ENCODE measurements at regions not wholly inside any gene's neighbourhood (a gene's known extent, or its start where the extent isn't known, plus 50 kb on each side); places are given as distances from the start of the nearest gene placed in this dataset.
"Not testable (repeated sequence)": the region's sequence is repeated elsewhere in the genome, so short reads cannot be mapped to it uniquely, and the experiment has no call there.

DNA sequence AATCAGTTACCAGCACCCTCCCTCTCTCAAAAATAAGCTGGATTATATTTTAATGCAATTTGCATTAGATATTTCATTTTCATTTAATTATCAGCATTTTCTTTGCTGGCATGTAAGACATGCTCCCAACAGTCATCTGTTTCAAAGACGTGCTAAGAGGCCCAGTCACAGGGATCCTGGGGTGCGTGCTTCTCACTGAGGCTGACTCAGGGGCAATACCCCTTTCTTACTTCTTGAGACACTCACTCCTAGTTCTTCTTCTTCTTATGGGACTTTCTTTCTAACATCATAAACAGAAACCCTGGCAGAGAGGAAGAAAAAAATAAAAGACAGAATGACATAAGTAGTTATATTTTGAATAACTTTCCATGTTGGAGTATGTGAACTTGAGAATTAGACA, 372.1 kb upstream of the MEX3C start:
- Histone ChIP-seq H3K27me3 (ENCODE audit: insufficient read depth, poor library complexity, severe bottlenecking) (peaks cover 5% of the 10 kb centered on the region), H3K4me3 (replicated peaks; ENCODE audit: insufficient read depth, low read length) (no peak overlapping the region), H3K27ac (replicated peaks) (no peak overlapping the region)
- no peak for DNase-seq (ENCODE audit: low read depth in 1 of 2, low spot score in 1 of 2)
- TF ChIP-seq SPI1 (IDR thresholded peaks at IDR 0.05; ENCODE audit: borderline replicate concordance, low read depth) (no peak), GABPA (IDR thresholded peaks at IDR 0.05; ENCODE audit: low read depth) (no peak), POLR2AphosphoS5 (IDR thresholded peaks at IDR 0.05; ENCODE audit: low read depth) (no peak)
- TF ChIP-seq, protein P1, sequence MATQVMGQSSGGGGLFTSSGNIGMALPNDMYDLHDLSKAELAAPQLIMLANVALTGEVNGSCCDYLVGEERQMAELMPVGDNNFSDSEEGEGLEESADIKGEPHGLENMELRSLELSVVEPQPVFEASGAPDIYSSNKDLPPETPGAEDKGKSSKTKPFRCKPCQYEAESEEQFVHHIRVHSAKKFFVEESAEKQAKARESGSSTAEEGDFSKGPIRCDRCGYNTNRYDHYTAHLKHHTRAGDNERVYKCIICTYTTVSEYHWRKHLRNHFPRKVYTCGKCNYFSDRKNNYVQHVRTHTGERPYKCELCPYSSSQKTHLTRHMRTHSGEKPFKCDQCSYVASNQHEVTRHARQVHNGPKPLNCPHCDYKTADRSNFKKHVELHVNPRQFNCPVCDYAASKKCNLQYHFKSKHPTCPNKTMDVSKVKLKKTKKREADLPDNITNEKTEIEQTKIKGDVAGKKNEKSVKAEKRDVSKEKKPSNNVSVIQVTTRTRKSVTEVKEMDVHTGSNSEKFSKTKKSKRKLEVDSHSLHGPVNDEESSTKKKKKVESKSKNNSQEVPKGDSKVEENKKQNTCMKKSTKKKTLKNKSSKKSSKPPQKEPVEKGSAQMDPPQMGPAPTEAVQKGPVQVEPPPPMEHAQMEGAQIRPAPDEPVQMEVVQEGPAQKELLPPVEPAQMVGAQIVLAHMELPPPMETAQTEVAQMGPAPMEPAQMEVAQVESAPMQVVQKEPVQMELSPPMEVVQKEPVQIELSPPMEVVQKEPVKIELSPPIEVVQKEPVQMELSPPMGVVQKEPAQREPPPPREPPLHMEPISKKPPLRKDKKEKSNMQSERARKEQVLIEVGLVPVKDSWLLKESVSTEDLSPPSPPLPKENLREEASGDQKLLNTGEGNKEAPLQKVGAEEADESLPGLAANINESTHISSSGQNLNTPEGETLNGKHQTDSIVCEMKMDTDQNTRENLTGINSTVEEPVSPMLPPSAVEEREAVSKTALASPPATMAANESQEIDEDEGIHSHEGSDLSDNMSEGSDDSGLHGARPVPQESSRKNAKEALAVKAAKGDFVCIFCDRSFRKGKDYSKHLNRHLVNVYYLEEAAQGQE (IDR thresholded peaks at IDR 0.05; ENCODE audit: insufficient replicate concordance, low read depth), result no peak
- TF ChIP-seq, protein P2, sequence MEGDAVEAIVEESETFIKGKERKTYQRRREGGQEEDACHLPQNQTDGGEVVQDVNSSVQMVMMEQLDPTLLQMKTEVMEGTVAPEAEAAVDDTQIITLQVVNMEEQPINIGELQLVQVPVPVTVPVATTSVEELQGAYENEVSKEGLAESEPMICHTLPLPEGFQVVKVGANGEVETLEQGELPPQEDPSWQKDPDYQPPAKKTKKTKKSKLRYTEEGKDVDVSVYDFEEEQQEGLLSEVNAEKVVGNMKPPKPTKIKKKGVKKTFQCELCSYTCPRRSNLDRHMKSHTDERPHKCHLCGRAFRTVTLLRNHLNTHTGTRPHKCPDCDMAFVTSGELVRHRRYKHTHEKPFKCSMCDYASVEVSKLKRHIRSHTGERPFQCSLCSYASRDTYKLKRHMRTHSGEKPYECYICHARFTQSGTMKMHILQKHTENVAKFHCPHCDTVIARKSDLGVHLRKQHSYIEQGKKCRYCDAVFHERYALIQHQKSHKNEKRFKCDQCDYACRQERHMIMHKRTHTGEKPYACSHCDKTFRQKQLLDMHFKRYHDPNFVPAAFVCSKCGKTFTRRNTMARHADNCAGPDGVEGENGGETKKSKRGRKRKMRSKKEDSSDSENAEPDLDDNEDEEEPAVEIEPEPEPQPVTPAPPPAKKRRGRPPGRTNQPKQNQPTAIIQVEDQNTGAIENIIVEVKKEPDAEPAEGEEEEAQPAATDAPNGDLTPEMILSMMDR (IDR thresholded peaks at IDR 0.05; ENCODE audit: insufficient read depth, low read length), result no peak

DNA sequence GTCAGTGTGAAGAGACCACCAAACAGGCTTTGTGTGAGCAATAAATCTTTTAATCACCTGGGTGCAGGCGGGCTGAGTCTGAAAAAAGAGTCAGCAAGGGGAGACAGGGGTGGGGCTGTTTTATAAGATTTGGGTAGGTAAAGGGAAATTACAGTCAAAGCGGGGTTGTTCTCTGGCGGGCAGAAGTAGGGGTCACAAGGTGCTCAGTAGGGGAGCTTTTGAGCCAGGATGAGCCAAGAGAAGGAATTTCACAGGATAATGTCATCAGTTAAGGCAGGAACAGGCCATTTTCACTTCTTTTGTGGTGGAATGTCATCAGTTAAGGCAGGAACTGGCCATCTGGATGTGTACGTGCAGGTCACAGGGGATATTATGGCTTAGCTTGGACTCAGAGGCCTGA, 372.6 kb upstream of the MEX3C start:
- H3K27me3 ChIP-seq (ENCODE audit: insufficient read depth, poor library complexity, severe bottlenecking); H3K4me3 ChIP-seq (replicated peaks; ENCODE audit: insufficient read depth, low read length); H3K27ac ChIP-seq (replicated peaks); DNase-seq (ENCODE audit: low read depth in 1 of 2, low spot score in 1 of 2): not testable (repeated sequence)

DNA sequence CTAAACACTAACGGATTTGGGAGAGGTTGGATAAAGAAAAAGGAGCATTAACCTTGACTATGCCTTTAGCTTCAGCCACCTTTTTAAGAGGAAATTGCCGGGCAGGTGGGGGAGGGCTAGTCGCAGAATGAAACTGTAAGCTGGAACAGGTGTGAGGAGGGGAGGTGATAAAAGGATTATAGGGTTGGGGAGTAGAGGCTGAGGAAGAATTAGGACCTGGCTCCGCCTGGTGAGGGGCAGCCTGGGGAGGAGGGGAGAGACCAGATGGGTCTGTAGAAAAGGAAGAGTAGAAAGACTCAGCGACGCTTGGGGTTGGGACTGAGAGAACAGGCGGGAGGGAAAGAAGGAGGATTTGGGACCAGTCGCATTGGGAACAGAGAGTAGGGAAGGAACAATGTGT, 376.4 kb upstream of the MEX3C start:
- not testable (repeated sequence) for H3K27ac ChIP-seq (replicated peaks); DNase-seq (ENCODE audit: low read depth in 1 of 2, low spot score in 1 of 2); H3K4me3 ChIP-seq (replicated peaks; ENCODE audit: insufficient read depth, low read length); H3K27me3 ChIP-seq (ENCODE audit: insufficient read depth, poor library complexity, severe bottlenecking)

DNA sequence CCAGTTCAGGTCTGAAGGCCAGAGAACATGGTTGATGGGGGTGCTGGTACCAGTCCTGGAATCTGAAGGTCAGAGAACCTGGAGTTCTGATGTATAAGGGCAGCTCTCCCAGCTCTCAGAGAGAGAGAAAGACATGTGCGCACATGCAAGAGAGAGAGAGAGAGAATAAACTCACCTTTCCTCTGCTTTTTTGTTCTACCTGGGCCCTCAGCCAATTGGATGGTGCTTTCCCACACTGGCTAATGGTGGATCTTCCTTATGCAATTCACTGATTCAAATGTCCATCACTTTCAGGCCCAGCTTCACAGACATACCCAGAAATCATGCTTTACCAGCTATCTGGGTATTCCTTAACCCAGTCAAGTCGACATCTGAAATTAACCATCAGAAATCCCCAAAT, 377.7 kb upstream of the MEX3C start:
- H3K27me3 ChIP-seq (ENCODE audit: insufficient read depth, poor library complexity, severe bottlenecking), result peaks cover 5% of the 10 kb centered on the region
- no peak overlapping the region for H3K4me3 ChIP-seq (replicated peaks; ENCODE audit: insufficient read depth, low read length)
- no peak for TF ChIP-seq SPI1 (IDR thresholded peaks at IDR 0.05; ENCODE audit: borderline replicate concordance, low read depth)
- no peak for TF ChIP-seq GABPA (IDR thresholded peaks at IDR 0.05; ENCODE audit: low read depth)
- no peak overlapping the region for H3K27ac ChIP-seq (replicated peaks)
- no peak for DNase-seq (ENCODE audit: low read depth in 1 of 2, low spot score in 1 of 2)

DNA sequence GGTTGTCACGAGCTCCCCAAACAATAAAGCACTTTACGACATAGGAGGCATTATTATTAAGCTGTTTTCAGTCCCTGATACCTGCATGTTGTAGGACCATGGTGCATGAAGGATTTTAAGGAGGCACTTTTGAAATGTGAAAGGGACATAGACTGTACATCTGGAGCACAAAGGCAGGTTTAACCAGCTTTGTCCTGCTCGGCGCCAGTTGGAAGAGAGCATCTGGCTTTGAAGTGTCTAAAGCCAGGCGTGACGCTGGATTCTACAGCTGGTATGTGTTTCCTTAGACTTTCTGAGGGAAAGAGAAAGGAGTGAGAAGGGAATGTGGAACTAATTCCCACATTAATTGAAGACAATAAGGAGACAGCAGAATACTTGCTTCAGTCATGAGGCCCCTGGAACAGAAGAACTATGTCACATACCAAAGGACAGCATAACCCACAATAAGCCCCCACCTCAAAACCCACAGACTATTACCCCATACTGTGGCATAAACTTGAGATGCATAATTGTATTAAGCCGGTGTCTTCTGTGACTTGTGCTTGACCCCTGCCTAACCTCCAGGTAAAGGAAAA, 381.0 kb upstream of the MEX3C start:
- TF ChIP-seq SPI1 (IDR thresholded peaks at IDR 0.05; ENCODE audit: borderline replicate concordance, low read depth), result no peak
- TF ChIP-seq, protein P2 (IDR thresholded peaks at IDR 0.05; ENCODE audit: insufficient read depth, low read length), result no peak
- TF ChIP-seq, protein P1 (IDR thresholded peaks at IDR 0.05; ENCODE audit: insufficient replicate concordance, low read depth), result no peak
- no peak for DNase-seq (ENCODE audit: low read depth in 1 of 2, low spot score in 1 of 2)
- H3K27ac ChIP-seq (replicated peaks), result no peak overlapping the region
- H3K4me3 ChIP-seq (replicated peaks; ENCODE audit: insufficient read depth, low read length), result no peak overlapping the region
- peaks cover 2% of the 10 kb centered on the region for H3K27me3 ChIP-seq (ENCODE audit: insufficient read depth, poor library complexity, severe bottlenecking)

All from HL-60 (cell line).